Astrocyte of the spinal cord (primary cell): ENCODE measurements at regions not wholly inside any gene's neighbourhood (a gene's known extent, or its start where the extent isn't known, plus 50 kb on each side); places are given as distances from the start of the nearest gene placed in this dataset.
A peak's percentile ranks its signal among the peaks of the same experiment; 100 is the strongest.

Experiments
- DNase-seq: peaks from one replicate; pipeline ENCODE4 v3.0.0; 2011; ENCODE audit warnings: low read depth, low spot score
- H3K4me3 ChIP-seq: 2 replicates; pipeline ENCODE4 v1.5.1; 2011; ENCODE audit warnings: low read depth, mild to moderate bottlenecking, low read length, moderate library complexity
- in situ Hi-C: cut with HindIII; loops from 2 replicates; pipeline ENCODE4 v1.10.0; 2017; ENCODE audit warnings: low sequenced_read_pairs
- TF ChIP-seq, protein P1 (sequence below): IDR thresholded peaks from 2 replicates; pipeline ENCODE4 v1.5.1; 2012; ENCODE audit warnings: low read depth, mild to moderate bottlenecking, low read length, inconsistent platforms

DNA sequence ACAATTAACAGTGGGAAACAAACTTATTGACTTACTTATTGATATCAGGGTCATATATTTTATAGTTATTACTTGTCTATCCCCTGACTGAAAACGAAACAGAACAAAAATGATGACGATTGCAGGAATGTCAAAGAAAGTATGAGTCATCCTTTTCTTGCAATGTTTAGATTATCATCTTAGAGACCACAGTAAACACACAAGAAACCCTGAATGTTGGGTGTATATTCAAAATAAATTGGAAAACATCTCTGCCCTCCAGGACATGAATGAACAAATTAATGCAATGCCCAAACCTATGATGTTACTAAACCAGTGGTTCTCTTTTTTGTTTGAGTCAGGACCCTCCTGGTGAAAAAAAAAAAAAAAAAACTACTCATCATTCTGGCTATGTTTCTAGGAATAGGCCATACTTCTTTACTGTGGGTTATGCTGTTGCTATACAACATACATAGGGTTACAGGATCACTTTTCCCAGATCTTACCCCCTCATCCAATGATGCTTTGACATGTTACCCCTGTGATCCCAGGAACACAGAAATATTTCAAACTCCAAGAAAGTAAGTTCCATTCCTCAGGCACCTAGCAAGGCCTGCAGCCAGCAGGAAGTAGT, 623.4 kb upstream of the IGFBP3 start:
- in situ Hi-C loops, result no loop called here
- TF ChIP-seq, protein P1, sequence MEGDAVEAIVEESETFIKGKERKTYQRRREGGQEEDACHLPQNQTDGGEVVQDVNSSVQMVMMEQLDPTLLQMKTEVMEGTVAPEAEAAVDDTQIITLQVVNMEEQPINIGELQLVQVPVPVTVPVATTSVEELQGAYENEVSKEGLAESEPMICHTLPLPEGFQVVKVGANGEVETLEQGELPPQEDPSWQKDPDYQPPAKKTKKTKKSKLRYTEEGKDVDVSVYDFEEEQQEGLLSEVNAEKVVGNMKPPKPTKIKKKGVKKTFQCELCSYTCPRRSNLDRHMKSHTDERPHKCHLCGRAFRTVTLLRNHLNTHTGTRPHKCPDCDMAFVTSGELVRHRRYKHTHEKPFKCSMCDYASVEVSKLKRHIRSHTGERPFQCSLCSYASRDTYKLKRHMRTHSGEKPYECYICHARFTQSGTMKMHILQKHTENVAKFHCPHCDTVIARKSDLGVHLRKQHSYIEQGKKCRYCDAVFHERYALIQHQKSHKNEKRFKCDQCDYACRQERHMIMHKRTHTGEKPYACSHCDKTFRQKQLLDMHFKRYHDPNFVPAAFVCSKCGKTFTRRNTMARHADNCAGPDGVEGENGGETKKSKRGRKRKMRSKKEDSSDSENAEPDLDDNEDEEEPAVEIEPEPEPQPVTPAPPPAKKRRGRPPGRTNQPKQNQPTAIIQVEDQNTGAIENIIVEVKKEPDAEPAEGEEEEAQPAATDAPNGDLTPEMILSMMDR, result no peak
- no peak overlapping the region for H3K4me3 ChIP-seq
- peak; percentile 86 for DNase-seq

DNA sequence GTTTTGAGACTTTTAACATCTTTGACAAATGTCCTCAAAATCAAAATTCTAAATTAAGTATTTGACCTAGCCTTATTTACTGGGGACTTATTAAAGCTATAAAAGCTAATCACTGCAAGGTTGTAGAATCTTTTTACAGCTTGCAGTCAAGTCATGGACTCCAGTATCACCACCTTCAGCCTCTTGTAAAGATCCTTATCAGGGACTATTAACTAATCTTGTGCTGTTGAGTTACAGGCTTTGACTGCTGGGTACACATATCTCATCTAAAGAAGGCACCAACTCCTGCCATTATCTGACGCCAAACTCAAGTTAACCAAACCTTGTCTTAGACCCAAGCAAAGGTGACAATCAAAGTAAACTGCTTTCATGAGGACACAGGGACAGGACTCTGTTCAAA, 621.0 kb upstream of the IGFBP3 start:
- in situ Hi-C loops, result no loop called here
- H3K4me3 ChIP-seq, result no peak overlapping the region
- DNase-seq, result no peak
- TF ChIP-seq, protein P1, result no peak

DNA sequence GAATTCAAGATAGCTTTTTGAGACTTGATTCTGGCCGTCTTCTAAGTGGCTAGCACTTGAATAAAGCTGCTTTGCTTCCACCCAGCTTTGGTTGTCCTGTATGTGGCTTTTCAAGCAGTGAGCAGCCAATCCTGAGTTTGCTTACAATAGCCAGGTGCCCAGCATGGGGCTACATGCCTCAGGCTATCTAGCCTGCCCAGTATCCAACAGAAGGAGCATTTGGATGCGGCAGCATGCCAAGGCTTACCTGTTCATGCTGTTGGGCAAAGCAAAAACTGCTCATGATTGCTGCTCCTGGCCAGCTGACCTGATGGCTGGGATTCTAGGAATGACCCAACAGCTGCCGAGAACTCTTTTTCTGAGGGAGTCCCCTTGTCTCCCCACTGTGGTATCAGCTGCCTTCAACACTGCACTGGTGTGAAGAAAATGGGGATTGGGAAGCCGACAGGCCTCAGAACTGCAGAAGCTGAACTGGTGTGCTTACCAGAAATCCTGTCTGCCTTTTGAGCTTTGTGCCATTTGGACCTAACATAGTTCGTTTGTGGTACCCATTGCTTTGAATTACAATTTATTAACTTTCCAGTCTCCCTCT, 618.9 kb upstream of the IGFBP3 start:
- H3K4me3 ChIP-seq, result no peak overlapping the region
- TF ChIP-seq, protein P1, result no peak
- no peak for DNase-seq
- in situ Hi-C loops, result no loop called here

DNA sequence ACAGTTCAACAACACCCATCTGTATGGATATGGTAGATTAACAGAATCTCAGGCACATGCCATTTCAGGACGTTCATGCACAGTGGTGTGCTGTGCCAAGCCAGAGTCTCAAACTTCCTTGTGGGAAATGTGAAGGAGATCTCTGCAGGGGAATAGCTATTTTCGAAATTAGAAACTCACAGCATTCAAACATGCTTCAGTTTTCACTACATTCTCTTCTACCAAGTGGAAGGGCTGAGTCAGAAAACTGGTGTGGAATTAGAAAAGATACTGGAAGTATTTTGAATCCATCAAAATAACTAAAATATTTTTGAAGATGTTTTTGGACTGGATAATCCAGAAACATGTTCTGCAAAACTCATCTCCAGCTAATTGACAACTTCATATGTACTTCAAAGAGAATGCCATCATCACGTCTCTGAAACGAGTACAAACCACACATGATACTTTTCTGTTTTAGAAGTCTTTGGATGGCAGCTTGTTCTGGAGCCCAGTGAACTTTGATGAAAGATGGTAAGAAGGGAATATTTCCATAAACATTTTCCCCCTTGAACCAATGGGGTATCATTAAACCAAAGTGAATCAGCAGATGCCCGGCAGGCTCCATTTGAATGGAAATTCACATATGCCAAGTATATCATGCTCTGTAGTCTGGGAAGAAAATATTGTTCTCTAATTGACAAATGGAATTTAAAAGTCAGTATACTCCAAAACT, 616.3 kb upstream of the IGFBP3 start:
- no peak overlapping the region for H3K4me3 ChIP-seq
- TF ChIP-seq, protein P1, result no peak
- no peak for DNase-seq
- in situ Hi-C loops, result no loop called here

DNA sequence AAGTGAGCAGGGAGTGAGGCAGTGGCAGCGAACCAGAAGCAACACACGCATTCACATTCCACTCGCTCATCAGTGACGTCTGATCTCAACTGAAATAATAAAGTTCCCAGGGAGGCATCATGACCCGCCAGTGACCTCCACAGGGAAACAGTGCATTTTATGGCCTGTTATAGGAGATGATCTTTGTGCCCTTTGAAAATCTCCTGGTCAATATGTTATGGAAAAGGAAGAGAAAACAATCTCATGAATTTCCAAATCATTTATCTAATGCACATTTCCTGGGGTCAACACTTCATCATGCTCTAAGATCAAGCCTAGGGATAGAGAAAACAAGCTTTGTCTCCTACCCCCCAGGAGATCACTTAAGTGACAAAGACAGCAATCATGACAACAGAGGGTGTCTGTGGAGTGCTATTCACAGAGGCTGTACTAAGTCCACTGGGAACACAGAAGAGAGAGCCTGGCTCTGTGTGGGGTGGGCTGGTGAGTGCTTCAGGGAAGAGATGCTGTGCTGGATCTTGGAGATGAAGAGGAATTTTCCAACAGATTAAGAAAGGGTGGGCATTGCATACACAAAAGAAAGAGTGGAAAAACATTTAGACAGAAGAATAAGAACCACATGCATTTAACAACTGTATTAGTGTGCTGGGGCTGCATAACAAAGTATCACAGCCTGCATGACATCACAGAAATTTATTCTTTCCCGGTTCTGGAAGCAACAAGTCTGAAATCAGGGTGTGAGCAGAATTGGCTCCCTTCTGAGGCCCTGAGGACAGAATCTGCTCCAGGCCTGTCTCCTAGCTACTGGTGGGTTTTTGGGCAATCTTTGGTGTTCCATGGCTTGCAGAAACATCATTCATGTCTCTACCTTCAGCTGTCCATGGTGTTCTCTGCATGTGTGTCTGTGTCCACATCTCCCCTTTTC, 613.9 kb upstream of the IGFBP3 start:
- TF ChIP-seq, protein P1, result no peak
- DNase-seq, result peak; percentile 93
- in situ Hi-C loops, result no loop called here
- no peak overlapping the region for H3K4me3 ChIP-seq

DNA sequence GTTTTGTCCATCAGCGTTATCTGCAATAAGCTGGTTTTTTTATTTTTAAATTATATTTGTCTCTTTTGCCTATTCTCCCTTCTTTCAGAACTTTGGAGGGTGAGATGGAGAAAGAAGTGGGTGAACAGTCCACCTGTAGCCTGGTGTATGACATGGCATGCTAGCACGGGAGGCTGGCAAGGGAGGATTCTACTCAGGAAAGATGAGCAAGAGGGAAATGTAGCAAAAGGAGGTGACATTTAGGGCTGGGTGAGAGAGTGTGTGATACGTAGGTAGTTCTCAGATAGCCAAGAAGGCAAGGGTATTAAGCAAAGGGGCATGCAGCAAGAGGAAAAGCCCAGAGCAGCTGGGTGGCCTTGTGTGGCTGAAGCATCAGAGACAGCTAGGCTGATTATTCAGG, 612.9 kb upstream of the IGFBP3 start:
- TF ChIP-seq, protein P1, result no peak
- no peak for DNase-seq
- H3K4me3 ChIP-seq, result no peak overlapping the region
- in situ Hi-C loops, result no loop called here
